Activated naive CD8-positive, alpha-beta T cell treated with anti-CD3 and anti-CD28 coated beads, Interleukin-2, amount 50 U/mL, for 16 hours (primary cell): ENCODE measurements at regions not wholly inside any gene's neighbourhood (a gene's known extent, or its start where the extent isn't known, plus 50 kb on each side); places are given as distances from the start of the nearest gene placed in this dataset.

Source experiments
- DNase-seq: peaks from one replicate; pipeline ENCODE4 v3.0.0-alpha.2; 2020; ENCODE audit warnings: low read depth, low spot score

DNA sequence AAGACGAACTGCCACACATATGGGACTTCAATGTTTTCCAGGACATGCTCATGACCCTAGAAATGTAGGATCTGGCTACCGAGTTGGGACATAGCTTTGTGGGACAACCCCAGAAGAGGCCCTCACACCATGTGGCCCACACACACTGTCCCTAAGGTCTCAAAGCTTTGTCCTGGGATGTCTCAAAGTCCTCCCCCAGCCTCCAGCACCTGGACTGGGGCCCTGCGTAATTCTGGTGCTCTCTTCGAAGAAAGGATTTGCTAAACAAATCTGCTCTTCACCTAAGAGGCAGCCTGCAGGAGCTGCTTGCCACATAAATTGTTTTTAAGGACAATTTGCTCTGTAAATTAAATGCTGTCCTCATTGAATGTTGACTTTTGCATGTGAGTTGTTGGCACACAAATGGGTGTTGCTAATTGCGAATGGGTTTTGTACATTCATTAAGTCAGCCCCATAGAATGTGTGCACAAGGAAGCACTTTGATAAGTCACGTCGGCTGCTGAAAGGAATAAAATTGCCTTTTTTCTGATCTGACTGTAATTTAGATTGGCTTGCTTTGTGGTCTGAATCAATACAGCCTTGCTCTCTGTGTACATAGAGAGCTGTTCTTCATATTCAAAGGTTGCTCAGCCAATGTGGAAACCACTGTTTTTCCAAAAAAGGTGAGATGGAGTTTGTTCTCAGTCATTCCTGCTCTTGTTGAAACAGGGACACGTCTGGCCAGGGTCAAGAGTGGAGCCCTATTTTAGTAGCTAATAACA lies 161.6 kb upstream of the PWP1 start:
- no peak for DNase-seq

- DNase-seq, result no peak
These were observed 160.4 kb upstream of the PWP1 start for GRCh38 chr12:107525063-107525718.

GRCh38 chr12:107525719-107526554 lies 159.7 kb upstream of the PWP1 start:
- no peak for DNase-seq

DNA sequence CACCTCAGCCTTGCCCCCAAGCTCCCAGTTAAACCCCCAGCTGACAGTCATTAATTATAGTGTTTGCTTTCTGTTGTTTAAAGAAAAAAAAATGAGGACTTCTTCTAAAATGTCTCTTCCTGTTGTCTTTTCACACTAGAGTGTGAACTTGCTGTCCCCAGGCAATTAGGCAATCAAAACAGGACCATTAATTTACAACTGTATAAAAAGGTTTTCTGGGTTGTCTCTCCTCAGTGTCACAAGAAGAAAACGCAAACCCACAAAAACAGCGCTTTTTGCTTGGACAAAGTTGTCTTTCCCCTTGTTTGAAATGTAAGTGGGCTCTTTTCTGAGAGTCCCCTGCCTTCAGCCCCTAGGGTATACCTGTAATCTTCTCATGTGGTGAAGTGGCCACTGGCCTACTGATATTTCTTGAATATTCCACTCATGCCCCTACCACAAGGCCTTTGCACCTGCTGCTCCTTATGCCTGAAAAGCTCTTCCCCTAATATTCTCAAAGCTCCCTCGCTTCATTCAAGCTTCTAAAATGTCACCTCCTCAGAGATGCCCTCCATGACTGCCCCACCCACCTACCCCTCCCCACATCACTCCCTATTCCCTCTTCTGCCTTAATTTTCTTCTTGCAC lies 158.9 kb upstream of the PWP1 start:
- no peak for DNase-seq

DNA sequence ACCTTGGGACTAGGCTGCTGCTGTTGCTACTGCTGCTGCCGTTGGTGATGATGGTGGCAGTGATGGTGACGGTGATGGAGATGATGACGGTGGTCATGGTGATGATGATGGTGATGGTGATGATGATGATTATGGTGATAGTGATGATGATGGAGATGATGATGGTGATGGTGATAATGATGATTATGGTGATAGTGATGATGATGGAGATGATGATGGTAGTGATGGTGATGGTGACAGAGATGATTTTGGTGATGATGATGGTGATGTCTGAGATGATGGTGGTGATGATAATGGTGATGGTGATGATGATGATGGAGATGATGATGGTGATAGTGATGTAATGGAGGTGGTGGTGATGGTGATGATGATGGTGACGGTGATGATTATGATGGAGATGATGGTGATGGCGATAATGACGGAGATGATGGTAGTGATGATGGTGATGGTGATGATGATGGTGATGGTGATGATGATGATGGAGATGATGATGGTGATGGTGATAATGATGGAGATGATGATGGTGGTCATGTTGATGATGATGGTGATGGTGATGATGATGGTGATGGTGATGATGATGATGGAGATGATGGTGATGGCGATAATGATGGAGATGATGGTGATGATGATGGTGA lies 156.8 kb upstream of the PWP1 start:
- no peak for DNase-seq

DNA sequence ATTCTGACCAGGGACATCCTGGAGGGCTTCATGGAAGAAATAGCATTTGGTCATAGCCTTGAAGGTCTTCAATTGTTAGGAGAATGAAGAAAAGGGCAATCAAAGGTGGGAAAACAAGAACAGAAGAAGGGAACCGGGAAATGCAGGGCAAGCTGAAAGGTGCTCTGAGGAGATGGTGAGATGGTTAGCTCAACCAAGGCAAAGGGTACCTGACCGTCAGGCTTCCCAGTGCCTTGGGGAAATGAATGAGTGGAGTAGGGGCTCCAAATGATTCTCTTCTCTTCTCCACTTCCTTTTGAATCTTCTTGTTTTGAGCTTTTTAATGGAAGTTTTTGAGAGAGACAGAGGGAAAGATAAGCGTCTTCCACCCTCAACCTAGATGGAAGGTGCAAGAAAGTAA lies 155.6 kb upstream of the PWP1 start:
- no peak for DNase-seq

GRCh38 chr12:107530701-107531100 lies 154.9 kb upstream of the PWP1 start:
- DNase-seq, result no peak

DNA sequence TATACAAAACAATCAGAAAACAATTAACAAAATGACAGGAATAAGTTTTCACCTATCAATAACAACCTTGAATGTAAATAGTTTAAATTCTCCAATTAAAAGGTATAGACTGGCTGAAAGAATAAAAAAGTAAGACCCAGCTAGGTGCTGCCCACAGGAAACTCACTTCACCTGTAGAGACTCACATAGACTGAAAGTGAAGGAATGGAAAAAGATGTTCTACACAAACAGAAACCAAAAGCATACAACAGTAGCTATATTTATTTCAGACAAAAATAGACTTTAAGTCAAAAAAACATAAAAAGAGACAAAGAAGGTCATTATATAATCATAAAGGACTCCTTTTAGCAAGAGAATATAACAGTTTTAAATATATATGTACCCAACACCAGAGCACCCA lies 152.4 kb upstream of the PWP1 start:
- DNase-seq, result no peak

- no peak for DNase-seq
These were observed 149.0 kb upstream of the PWP1 start for GRCh38 chr12:107536613-107537012.

DNA sequence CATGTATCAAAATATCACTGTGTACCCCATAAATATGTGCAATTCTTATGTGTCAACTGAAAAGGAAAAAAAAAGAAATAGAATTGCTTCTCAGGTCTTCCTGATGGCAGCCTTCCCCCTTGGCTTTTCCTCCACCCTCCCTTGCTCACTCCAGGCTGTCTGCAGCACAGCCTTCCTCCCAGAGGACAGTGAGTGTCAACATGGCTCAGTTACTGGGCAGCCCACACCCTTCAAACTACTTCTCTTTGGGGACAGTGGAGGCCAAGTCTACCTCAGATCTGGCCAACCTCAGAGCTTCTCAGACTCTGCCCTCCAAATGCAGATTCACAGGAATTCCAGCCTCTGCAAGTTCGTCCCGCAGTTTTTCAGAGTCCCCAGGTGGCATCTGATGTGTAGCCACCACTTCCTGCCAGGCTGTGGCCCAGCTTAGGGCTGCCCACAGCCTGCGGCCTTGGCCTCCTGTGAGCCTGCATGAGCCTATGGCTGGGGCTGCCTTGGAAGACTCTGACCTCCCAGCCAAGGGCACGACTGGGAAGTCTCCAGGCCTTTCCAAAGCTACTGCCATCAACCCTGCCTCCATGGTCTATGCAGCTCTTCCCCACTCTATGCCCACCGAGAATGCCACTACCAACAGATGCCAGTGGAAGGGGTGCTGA lies 148.0 kb upstream of the PWP1 start:
- DNase-seq, result no peak

GRCh38 chr12:107539196-107539939 lies 146.2 kb upstream of the PWP1 start:
- no peak for DNase-seq

- no peak for DNase-seq
These were observed 144.4 kb upstream of the PWP1 start for GRCh38 chr12:107541001-107541705.

DNA sequence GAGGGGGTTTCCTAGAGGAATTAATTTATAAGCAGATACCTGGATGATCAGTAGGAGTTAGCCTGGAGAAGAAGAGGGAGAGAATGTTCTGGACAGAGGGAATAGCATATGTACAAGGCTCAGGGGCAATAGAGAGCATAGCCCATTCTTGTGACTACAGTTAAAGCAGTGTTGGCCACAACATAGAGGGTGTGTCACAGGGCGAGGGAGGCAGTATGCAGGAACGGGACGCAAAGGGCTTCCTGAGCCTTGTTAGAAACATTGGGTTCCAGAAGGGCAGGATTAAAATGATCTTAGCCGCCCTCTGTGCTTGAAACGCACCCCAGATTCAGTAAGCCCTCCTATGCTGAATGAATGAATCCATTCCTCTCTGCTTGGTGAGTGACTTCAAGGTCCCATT lies 142.2 kb upstream of the PWP1 start:
- no peak for DNase-seq

GRCh38 chr12:107543841-107544240 lies 141.8 kb upstream of the PWP1 start:
- no peak for DNase-seq

DNA sequence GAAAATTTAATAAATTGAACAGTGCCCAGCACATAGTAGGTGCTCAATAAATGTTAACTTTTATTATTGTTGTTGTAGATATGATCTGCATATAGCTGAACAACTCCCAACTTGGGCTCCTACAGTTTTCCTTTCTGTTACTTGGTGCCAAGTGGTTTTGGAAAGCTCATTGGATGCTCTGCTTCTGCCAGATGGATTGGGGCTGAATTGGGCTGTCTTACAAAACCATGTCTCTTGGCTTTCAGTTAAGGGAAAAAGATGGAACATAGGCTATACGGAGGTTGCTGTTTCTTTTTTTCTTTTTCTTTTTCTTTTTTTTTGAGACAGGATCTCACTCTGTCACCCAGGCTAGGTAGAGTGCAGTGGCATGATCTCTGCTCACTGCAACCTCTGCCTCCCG lies 140.7 kb upstream of the PWP1 start:
- DNase-seq, result no peak

DNA sequence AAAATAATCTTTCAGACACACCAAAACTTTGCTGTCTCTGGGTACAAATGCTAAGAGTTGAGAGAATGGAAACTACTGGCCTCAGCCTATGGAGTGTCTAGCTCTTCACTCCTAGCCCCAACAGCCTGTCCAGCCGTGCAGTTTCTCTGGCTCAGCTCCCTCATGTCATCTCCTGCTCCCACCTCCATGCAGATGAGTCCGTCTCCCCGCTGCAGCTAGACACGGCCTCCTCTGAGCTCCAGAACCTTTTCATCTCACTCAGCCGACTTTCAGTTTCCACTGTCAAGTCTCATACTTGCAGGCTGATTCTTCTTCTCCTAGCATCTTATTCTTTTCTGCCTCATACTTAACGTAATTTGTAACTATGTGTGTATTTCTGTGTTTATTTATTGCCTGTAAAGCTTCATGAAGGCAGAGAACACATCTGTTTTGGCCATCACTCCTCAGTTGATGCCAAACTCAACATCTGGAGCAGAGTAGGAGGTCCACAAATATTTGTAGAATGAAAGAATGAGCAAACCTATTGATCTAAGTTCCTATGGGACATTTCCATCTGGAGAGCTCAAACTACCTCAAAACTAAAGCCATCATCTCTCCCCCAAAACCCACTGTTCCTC lies 139.8 kb upstream of the PWP1 start:
- no peak for DNase-seq

- DNase-seq, result no peak
These were observed 138.2 kb upstream of the PWP1 start for GRCh38 chr12:107547389-107547788.

GRCh38 chr12:107549651-107550480 lies 135.7 kb upstream of the PWP1 start:
- no peak for DNase-seq
